Astrocyte (in vitro differentiated cells and primary cell): ENCODE measurements at regions not wholly inside any gene's neighbourhood (a gene's known extent, or its start where the extent isn't known, plus 50 kb on each side); places are given as distances from the start of the nearest gene placed in this dataset.

Experiments
- DNase-seq: peaks from one replicate; pipeline ENCODE4 v3.0.0-alpha.2; 2010; ENCODE audit warnings: low read depth
- FAIRE-seq: peaks from 2 replicates; lab custom pipeline; 2011; peaks lifted over from hg19 to GRCh38; lab: Jason Lieb, UNC
- H2AFZ ChIP-seq: 2 replicates; pipeline ENCODE4 v1.6.0; 2012; ENCODE audit warnings: low read depth, low read length, inconsistent platforms
- H3K27ac ChIP-seq: 2 replicates; pipeline ENCODE4 v1.5.1; 2011; ENCODE audit warnings: low read depth, low read length, inconsistent platforms
- H3K27me3 ChIP-seq: 2 replicates; pipeline ENCODE4 v1.6.0; 2011; ENCODE audit warnings: low read length, inconsistent platforms; ENCODE audit not compliant: insufficient read depth
- H3K36me3 ChIP-seq: 2 replicates; pipeline ENCODE4 v1.5.1; 2011; ENCODE audit warnings: low read length, inconsistent platforms; ENCODE audit not compliant: insufficient read depth
- H3K4me1 ChIP-seq: 2 replicates; pipeline ENCODE4 v1.5.1; 2011; ENCODE audit warnings: low read length, inconsistent platforms; ENCODE audit not compliant: insufficient read depth
- H3K4me2 ChIP-seq: 2 replicates; pipeline ENCODE4 v1.6.0; 2012; ENCODE audit warnings: low read length, inconsistent platforms
- H3K4me3 ChIP-seq: 2 replicates; pipeline ENCODE4 v1.5.1; 2011; ENCODE audit warnings: low read depth, mild to moderate bottlenecking, low read length, inconsistent platforms; ENCODE audit not compliant: insufficient read depth
- H3K79me2 ChIP-seq: 2 replicates; pipeline ENCODE4 v1.6.0; 2012; ENCODE audit warnings: mild to moderate bottlenecking, low read length, inconsistent platforms; ENCODE audit not compliant: insufficient read depth
- H3K9ac ChIP-seq: 2 replicates; pipeline ENCODE4 v1.6.0; 2012; ENCODE audit warnings: mild to moderate bottlenecking, low read length, inconsistent platforms
- H3K9me3 ChIP-seq: 2 replicates; pipeline ENCODE4 v1.5.1; 2012; ENCODE audit warnings: low read depth, mild to moderate bottlenecking, low read length, inconsistent platforms; ENCODE audit not compliant: insufficient read depth
- H4K20me1 ChIP-seq: 2 replicates; pipeline ENCODE4 v1.6.0; 2012; ENCODE audit warnings: low read length, inconsistent platforms; ENCODE audit not compliant: insufficient read depth
- H3K27ac Mint-ChIP-seq: one replicate; pipeline ENCODE4 v1.8.0; 2021; ENCODE audit warnings: mild to moderate bottlenecking, mixed read lengths; ENCODE audit not compliant: unreplicated experiment
- H3K27me3 Mint-ChIP-seq: one replicate; pipeline ENCODE4 v1.8.0; 2021; ENCODE audit warnings: low read depth, mixed read lengths; ENCODE audit not compliant: unreplicated experiment
- H3K36me3 Mint-ChIP-seq: one replicate; pipeline ENCODE4 v1.8.0; 2021; ENCODE audit warnings: low read depth, mixed read lengths; ENCODE audit not compliant: unreplicated experiment
- H3K4me1 Mint-ChIP-seq: one replicate; pipeline ENCODE4 v1.8.0; 2021; ENCODE audit warnings: low read depth, mixed read lengths; ENCODE audit not compliant: unreplicated experiment
- H3K4me3 Mint-ChIP-seq: one replicate; pipeline ENCODE4 v1.8.0; 2021; ENCODE audit warnings: mild to moderate bottlenecking, moderate library complexity, mixed read lengths; ENCODE audit not compliant: unreplicated experiment
- H3K9me3 Mint-ChIP-seq: one replicate; pipeline ENCODE4 v1.8.0; 2021; ENCODE audit warnings: mild to moderate bottlenecking, mixed read lengths; ENCODE audit not compliant: unreplicated experiment
- CTCF ChIP-seq: IDR thresholded peaks from 2 replicates; pipeline ENCODE4 v1.5.1; 2011; ENCODE audit warnings: low read depth, mild to moderate bottlenecking, inconsistent platforms, low read length, moderate library complexity; ENCODE audit not compliant: insufficient read depth
- EZH2 ChIP-seq: IDR thresholded peaks from 2 replicates; pipeline ENCODE4 v1.6.1; 2012; ENCODE audit warnings: mild to moderate bottlenecking, low read length, inconsistent platforms; ENCODE audit not compliant: insufficient read depth

- Histone ChIP-seq H3K4me2 (no peak overlapping the region), H3K27me3 (no peaks in the 10 kb centered on the region), H3K4me1 (no peaks in the 10 kb centered on the region), H3K36me3 (no peaks in the 10 kb centered on the region), H4K20me1 (no peaks in the 10 kb centered on the region), H3K4me3 (no peak overlapping the region), H3K79me2 (no peaks in the 10 kb centered on the region), H3K9me3 (peaks cover 2% of the 10 kb centered on the region), H3K9ac (no peak overlapping the region), H2AFZ (no peak overlapping the region), H3K27ac (no peak overlapping the region)
- Mint-ChIP-seq H3K27me3 (no peaks in the 10 kb centered on the region), H3K4me1 (no peaks in the 10 kb centered on the region), H3K4me3 (no peak overlapping the region), H3K27ac (no peak overlapping the region), H3K9me3 (peaks cover 6% of the 10 kb centered on the region), H3K36me3 (peaks cover 2% of the 10 kb centered on the region)
- DNase-seq (no peak), FAIRE-seq (no peak)
- TF ChIP-seq CTCF (no peak), EZH2 (no peak)
These were observed 140.6 kb downstream of the MRPS6 start for GRCh38 chr21:34213959-34214358.

GRCh38 chr21:34215501-34215900 lies 142.1 kb downstream of the MRPS6 start:
- no peak for DNase-seq
- no peak for TF ChIP-seq EZH2
- no peak for TF ChIP-seq CTCF
- no peaks in the 10 kb centered on the region for H3K27me3 Mint-ChIP-seq

GRCh38 chr21:34215911-34216717 lies 142.7 kb downstream of the MRPS6 start:
- Histone ChIP-seq H3K79me2 (no peaks in the 10 kb centered on the region), H3K9ac (no peak overlapping the region), H3K27ac (no peak overlapping the region), H3K4me1 (no peaks in the 10 kb centered on the region), H4K20me1 (no peaks in the 10 kb centered on the region), H3K4me2 (no peak overlapping the region), H3K36me3 (no peaks in the 10 kb centered on the region), H3K9me3 (peaks cover 2% of the 10 kb centered on the region), H2AFZ (no peak overlapping the region), H3K4me3 (no peak overlapping the region), H3K27me3 (no peaks in the 10 kb centered on the region)
- FAIRE-seq (no peak), DNase-seq (no peak)
- no peaks in the 10 kb centered on the region for H3K36me3 Mint-ChIP-seq
- H3K4me3 Mint-ChIP-seq, result no peak overlapping the region
- peaks cover 4% of the 10 kb centered on the region for H3K9me3 Mint-ChIP-seq
- TF ChIP-seq CTCF (no peak), EZH2 (no peak)
- no peaks in the 10 kb centered on the region for H3K27me3 Mint-ChIP-seq
- H3K27ac Mint-ChIP-seq, result no peak overlapping the region
- peaks cover 10% of the 10 kb centered on the region for H3K4me1 Mint-ChIP-seq

More at GRCh38 chr21:34215501-34215900, 142.1 kb downstream of the MRPS6 start:
- Mint-ChIP-seq H3K4me3 (no peak overlapping the region), H3K4me1 (peaks cover 10% of the 10 kb centered on the region), H3K36me3 (no peaks in the 10 kb centered on the region), H3K27ac (no peak overlapping the region), H3K9me3 (peaks cover 4% of the 10 kb centered on the region)
- H3K36me3 ChIP-seq, result no peaks in the 10 kb centered on the region
- H3K27me3 ChIP-seq, result no peaks in the 10 kb centered on the region
- H4K20me1 ChIP-seq, result no peaks in the 10 kb centered on the region
- FAIRE-seq, result no peak
- H3K4me1 ChIP-seq, result no peaks in the 10 kb centered on the region
- no peak overlapping the region for H2AFZ ChIP-seq
- no peak overlapping the region for H3K4me3 ChIP-seq
- H3K9ac ChIP-seq, result no peak overlapping the region
- H3K27ac ChIP-seq, result no peak overlapping the region
- peaks cover 2% of the 10 kb centered on the region for H3K9me3 ChIP-seq
- H3K79me2 ChIP-seq, result no peaks in the 10 kb centered on the region
- H3K4me2 ChIP-seq, result no peak overlapping the region
